HAP-1 (cell line): ENCODE measurements at regions not wholly inside any gene's neighbourhood (a gene's known extent, or its start where the extent isn't known, plus 50 kb on each side); places are given as distances from the start of the nearest gene placed in this dataset.

ENCODE experiments used
- DNase-seq, 2 experiments: peaks; one replicate each; pipeline ENCODE4 v3.0.0-alpha.2; 2016 to 2020; ENCODE audit warnings: low spot score in 2 of 2
- H3K27me3 ChIP-seq: fragments of 250-450 bp; sonication (Bioruptor Pico); 2 replicates; pipeline ENCODE4 v1.5.1; 2020; ENCODE audit warnings: low read depth, mild to moderate bottlenecking, moderate library complexity
- H3K36me3 ChIP-seq: fragments of 250-450 bp; sonication (Bioruptor Pico); replicated peaks from 2 replicates; pipeline ENCODE4 v1.5.1; 2020; ENCODE audit warnings: mild to moderate bottlenecking
- H3K4me1 ChIP-seq: fragments of 250-450 bp; sonication (Bioruptor Pico); 2 replicates; pipeline ENCODE4 v1.5.1; 2020; ENCODE audit warnings: mild to moderate bottlenecking
- H3K4me3 ChIP-seq: fragments of 250-450 bp; sonication (Bioruptor Pico); 2 replicates; pipeline ENCODE4 v1.5.1; 2020; ENCODE audit warnings: mild to moderate bottlenecking, moderate library complexity
- H3K9me3 ChIP-seq: fragments of 250-450 bp; sonication (Bioruptor Pico); 2 replicates; pipeline ENCODE4 v1.5.1; 2020; ENCODE audit warnings: mild to moderate bottlenecking, moderate library complexity
- in situ Hi-C: fragments of 300-500 bp; cut with MboI; formaldehyde crosslinking; loops from 3 replicates; pipeline ENCODE4 v1.14.3; 2020; ENCODE audit warnings: low sequenced_read_pairs, inconsistent platforms, mixed read lengths

DNA sequence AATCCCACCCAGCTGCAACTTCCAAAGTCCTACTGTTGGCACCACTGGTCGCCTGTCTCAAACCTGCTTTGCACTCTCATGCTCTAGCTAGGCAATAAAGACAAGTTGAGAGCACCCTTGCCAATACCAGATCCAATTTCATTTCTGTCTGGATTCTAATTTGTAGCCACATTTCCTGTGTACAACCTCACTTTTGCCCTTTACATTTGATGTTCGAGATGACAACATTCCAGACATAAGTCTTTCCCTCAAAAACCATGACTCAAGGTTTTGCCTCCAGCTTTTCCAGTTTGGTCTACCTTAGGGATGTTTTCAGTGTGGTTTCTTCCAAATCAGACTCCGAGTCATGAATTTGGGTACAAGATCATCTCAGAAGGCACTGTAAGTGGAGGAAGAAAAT lies 309.0 kb downstream of the GPAM start:
- in situ Hi-C loops: no loop called here
- DNase-seq: no peak
- Histone ChIP-seq H3K9me3 (no peaks in the 10 kb centered on the region; the same call in 1 of the 2 replicates), H3K4me3 (no peak overlapping the region), H3K36me3 (no peaks in the 10 kb centered on the region), H3K4me1 (no peaks in the 10 kb centered on the region; the same call in 1 of the 2 replicates), H3K27me3 (no peaks in the 10 kb centered on the region)

DNA sequence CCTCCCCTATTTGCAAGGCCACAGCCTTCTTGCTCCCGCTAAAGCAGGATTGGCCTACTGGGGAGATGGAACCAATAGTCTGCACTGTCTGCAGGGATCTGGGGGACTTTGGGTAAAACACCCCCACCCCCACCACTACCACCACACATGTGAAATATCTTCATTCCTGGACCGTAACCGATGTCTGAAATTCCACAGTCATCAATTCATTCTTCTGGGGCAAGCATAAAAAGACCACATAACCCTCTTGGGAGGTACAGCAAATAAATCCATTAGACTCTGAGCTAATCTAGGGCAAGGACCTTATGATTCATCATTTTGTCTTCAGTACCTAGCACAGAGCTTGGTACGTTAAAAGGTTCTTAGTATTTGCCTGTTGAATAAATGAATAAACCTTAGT lies 307.8 kb downstream of the GPAM start:
- no peak for DNase-seq
- in situ Hi-C loops: no loop called here
- no peak overlapping the region for H3K4me3 ChIP-seq
- no peaks in the 10 kb centered on the region; the same call in 1 of the 2 replicates for H3K9me3 ChIP-seq
- H3K36me3 ChIP-seq: no peaks in the 10 kb centered on the region
- no peaks in the 10 kb centered on the region for H3K27me3 ChIP-seq
- H3K4me1 ChIP-seq: no peaks in the 10 kb centered on the region; the same call in 1 of the 2 replicates

DNA sequence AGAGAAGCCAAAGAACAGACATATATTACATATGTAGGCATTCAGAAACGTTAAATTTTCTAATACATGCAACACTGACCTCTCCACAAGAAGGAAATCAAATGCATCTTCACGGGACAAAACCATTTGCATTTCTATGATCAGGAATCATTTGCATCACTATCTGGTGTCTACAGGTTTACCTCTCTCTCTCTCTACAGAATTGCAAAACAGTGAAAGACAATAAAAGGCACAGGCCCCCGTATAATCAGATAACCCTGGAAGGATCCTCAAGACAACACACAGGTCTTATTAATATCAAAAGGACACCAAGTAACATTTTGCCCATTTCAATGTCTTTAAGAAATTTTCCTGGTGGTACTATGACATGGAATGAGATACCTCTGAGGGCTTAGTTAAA lies 306.3 kb downstream of the GPAM start:
- H3K36me3 ChIP-seq: no peaks in the 10 kb centered on the region
- no peaks in the 10 kb centered on the region for H3K27me3 ChIP-seq
- no peaks in the 10 kb centered on the region; the same call in 1 of the 2 replicates for H3K4me1 ChIP-seq
- H3K9me3 ChIP-seq: no peaks in the 10 kb centered on the region; the same call in 1 of the 2 replicates
- no peak overlapping the region for H3K4me3 ChIP-seq
- in situ Hi-C loops: no loop called here
- peak in 1 of 2 experiments; percentile 22 for DNase-seq

DNA sequence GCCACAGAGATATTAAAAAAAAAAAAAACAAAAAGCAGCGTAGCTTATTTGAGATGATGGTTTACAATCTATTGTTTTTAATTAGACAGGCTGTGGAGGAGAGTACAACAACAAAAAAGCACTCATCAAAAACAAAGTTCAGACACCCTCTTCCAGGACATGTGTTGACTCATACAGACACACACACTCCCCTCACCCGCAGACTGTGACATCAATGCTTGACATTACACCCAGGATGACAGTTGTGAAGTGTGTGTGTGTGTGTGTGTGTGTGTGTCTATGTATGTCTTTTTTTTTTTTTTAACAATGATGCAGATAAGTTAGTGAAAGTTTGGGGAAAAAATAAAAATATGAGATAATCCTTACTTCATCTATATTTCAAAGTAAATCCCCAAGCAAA lies 303.6 kb downstream of the GPAM start:
- in situ Hi-C loops: no loop called here
- Histone ChIP-seq H3K36me3 (no peaks in the 10 kb centered on the region), H3K27me3 (no peaks in the 10 kb centered on the region), H3K4me1 (no peaks in the 10 kb centered on the region; the same call in 1 of the 2 replicates), H3K4me3 (no peak overlapping the region), H3K9me3 (no peaks in the 10 kb centered on the region; the same call in 1 of the 2 replicates)
- no peak for DNase-seq

DNA sequence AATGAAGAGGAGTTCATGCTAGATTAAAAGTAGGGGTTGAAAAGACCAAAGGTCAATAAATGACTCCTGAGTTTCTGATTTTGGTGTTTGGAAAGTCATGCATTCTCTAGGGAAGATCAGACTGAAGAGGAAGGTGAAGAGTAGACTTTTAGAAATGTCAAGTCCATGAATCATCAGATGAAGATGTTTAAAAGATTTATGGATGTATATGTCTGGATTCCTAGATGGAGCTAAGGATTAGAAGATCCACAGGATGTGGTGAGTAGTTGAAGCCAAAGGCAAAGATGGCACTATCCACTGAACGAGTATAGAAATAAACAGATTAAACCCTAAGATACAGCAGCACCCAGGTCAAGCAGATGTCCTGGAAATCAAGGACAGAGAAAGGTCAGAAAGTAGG lies 298.5 kb downstream of the GPAM start:
- in situ Hi-C loops: no loop called here
- no peaks in the 10 kb centered on the region for H3K27me3 ChIP-seq
- no peaks in the 10 kb centered on the region for H3K4me1 ChIP-seq
- H3K36me3 ChIP-seq: no peaks in the 10 kb centered on the region
- no peak for DNase-seq
- no peak overlapping the region for H3K4me3 ChIP-seq
- H3K9me3 ChIP-seq: no peaks in the 10 kb centered on the region

DNA sequence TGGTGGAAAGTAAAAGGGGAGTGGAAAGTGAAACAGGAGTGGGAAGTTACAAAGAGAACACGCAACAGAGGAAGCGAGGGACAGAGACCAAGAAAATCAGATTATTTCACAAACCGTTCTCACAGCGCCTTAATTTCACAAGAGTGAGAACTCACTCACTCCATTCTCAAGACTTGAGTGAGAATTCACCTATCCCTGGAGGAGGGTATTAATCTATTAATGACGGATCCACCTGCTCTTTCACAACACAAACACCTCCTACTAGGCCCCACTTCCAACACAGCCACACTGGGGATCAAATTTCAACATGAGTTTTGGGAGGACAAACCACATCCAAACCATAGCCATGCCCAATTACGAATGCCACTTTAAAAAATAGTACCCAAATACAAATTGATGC lies 297.6 kb downstream of the GPAM start:
- Histone ChIP-seq H3K4me3 (no peak overlapping the region), H3K36me3 (no peaks in the 10 kb centered on the region), H3K27me3 (no peaks in the 10 kb centered on the region), H3K4me1 (no peaks in the 10 kb centered on the region), H3K9me3 (no peaks in the 10 kb centered on the region)
- DNase-seq: no peak
- in situ Hi-C loops: no loop called here

DNA sequence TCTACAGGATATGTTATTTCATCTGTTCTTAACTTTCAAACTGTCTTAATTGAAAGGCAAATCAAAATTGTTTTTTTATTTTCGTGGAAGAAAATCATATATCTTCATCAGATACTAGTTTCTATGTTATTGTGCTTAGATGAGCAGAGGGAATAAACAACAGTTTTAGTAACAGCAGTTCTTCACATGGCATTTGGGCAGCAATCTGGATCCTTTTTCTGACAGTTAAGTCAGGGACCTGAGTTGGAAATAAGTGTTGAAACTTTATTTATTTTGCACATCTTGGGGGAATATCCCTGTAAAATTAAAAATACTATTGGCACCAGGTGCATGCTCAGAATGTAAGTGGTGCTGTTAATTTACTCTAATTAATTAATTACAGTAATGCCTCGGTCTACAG lies 296.3 kb downstream of the GPAM start:
- in situ Hi-C loops: no loop called here

DNA sequence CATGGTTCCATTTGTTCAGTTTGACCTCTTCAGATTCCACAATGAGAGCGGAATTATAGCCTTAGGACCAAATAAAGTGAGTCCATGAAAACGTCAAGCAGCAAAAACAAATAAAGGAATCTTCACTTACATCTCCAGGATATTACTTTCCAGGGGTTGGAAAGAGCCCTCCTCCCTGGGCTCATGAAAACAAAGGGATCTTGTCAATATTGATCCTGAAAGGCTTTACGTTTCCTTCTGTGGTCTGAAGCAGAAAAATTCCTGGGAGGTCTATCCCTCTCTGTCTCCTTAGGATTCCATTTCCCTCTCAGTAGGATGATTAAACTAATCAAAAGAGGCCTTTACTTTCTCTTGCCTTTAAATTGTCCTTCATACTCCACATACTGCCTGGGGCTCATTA lies 293.5 kb downstream of the GPAM start:
- Histone ChIP-seq H3K36me3 (no peaks in the 10 kb centered on the region), H3K9me3 (no peaks in the 10 kb centered on the region), H3K27me3 (no peaks in the 10 kb centered on the region), H3K4me3 (no peak overlapping the region), H3K4me1 (no peaks in the 10 kb centered on the region)
- no peak for DNase-seq
- in situ Hi-C loops: no loop called here

More for the DNA sequence above, 296.3 kb downstream of the GPAM start:
- no peaks in the 10 kb centered on the region for H3K9me3 ChIP-seq
- H3K4me1 ChIP-seq: no peaks in the 10 kb centered on the region
- H3K4me3 ChIP-seq: no peak overlapping the region
- no peaks in the 10 kb centered on the region for H3K36me3 ChIP-seq
- no peaks in the 10 kb centered on the region for H3K27me3 ChIP-seq
- no peak for DNase-seq

DNA sequence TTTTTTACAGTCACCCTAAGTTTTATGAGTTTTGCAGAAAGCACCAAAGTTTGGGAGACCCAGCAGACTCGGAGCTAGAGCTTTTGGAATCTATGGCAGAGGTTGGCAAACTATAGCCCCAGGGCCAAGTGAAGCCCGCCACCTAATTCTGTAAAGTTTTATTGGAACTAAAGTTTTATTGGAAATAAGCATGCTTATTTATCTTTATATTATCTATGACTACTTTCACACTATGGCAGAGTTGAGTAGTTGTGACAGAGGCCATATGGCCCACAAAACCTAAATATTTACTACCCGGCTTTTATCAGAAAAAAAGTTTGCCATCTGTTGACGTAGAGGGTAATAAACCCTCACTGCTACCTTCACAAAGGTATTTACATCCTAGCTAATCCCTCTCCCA lies 267.6 kb downstream of the GPAM start:
- no peak for DNase-seq
- Histone ChIP-seq H3K4me1 (no peaks in the 10 kb centered on the region; the same call in 1 of the 2 replicates), H3K27me3 (no peaks in the 10 kb centered on the region), H3K36me3 (no peaks in the 10 kb centered on the region), H3K9me3 (no peaks in the 10 kb centered on the region), H3K4me3 (no peak overlapping the region)
- in situ Hi-C loops: no loop called here

DNA sequence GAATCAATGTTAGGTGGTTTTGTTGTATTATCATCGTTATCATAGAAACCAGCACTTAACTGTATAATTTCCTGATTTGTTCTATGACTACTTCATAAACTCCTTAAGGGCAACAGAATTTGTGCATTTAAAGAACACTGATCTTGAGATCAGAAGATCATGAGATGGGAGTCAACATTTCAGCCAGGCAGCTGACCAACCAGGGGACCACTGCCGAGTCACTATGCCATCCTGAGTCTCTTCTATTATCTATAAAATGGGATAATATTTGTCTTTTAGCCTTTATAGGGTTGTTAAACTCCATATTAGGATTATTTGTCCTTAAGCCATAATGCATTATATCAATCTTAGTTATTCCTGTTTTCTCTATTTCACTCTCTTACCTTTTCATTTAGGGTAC lies 261.7 kb downstream of the GPAM start:
- H3K4me1 ChIP-seq: peaks cover 10% of the 10 kb centered on the region
- no peaks in the 10 kb centered on the region for H3K36me3 ChIP-seq
- H3K9me3 ChIP-seq: no peaks in the 10 kb centered on the region
- in situ Hi-C loops: no loop called here
- no peaks in the 10 kb centered on the region for H3K27me3 ChIP-seq
- DNase-seq: no peak
- H3K4me3 ChIP-seq: no peak overlapping the region

DNA sequence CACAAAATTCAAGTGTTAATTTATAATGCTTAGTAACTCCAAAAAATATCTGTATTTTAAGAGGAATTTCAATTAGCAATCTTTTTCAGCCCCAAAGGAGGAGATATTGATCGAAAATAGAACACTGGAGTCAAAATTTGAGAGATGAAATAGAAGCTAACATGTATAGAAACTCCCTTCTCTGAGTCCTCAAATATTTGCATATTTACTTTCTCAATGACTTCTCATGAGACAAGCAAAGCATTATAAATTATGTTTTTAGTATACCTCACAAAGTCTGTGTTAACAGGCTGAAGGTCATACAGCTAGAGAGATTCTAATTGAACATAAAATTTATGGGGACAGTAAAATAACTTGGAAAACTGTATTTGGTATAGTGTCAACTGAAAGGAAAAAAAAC lies 260.5 kb downstream of the GPAM start:
- Histone ChIP-seq H3K4me1 (peaks cover 10% of the 10 kb centered on the region), H3K4me3 (no peak overlapping the region), H3K9me3 (no peaks in the 10 kb centered on the region), H3K36me3 (no peaks in the 10 kb centered on the region), H3K27me3 (no peaks in the 10 kb centered on the region)
- DNase-seq: no peak
- in situ Hi-C loops: no loop called here

DNA sequence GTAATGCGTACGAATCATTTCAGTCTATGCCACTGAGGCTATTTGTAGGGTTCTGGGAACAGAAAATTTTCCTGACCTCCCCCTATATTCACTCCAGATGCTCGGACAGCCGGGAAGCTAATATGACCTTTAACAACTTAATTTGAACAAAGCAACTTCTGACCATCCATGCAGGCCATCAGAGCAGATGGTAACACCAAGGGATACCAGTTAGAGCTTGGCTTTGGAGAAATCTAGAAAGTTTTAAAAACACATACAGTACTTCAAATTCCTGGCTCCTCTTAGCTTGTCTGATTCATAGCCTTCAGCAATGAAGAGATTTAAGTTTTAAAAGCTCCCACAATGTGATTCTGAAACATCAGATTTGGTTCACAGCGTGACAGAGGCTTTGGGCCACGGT lies 257.3 kb downstream of the GPAM start:
- in situ Hi-C loops: no loop called here
- Histone ChIP-seq H3K4me3 (no peak overlapping the region), H3K4me1 (peaks cover 10% of the 10 kb centered on the region), H3K9me3 (no peaks in the 10 kb centered on the region), H3K36me3 (no peaks in the 10 kb centered on the region), H3K27me3 (no peaks in the 10 kb centered on the region)
- no peak for DNase-seq

DNA sequence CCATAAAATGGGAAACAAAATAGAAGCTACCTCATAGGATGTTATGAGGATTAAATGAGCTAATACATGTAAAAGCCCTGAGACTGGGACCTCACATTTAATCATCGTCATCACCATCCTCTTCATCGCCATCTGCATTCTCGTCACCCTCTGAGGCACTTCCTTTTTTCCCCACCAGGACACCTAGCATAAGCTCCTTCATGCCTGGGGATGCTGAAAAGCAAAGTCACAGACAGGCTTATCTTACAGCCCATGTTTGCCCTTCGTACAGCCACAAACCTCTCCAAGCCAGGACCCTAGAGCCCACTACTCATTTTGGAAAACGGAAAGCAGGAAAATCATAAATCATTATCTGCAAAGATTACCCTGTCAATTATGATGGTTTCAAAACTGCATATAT lies 249.6 kb downstream of the GPAM start:
- Histone ChIP-seq H3K27me3 (no peaks in the 10 kb centered on the region), H3K9me3 (no peaks in the 10 kb centered on the region), H3K4me1 (no peaks in the 10 kb centered on the region), H3K36me3 (no peaks in the 10 kb centered on the region), H3K4me3 (no peak overlapping the region)
- in situ Hi-C loops: no loop called here
- no peak for DNase-seq

DNA sequence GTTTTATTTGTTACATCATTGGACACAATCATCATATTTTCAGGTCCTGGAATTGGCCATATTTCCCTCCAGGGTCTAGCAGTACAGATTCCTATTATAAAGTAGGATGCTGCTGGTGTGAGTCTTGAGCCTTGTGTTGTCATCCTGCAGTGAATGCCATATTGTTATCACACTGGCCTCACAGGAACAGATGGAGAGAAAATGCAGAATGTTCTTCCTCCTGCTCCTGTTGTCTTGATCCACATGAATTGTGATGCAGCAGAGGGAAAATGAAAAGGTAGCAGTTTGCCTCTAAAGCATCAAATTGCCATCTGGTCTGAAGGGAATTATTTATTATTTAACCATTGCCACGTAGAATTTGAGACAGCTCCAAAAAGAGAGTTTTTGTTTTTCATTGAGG lies 248.6 kb downstream of the GPAM start:
- Histone ChIP-seq H3K36me3 (no peaks in the 10 kb centered on the region), H3K4me1 (no peaks in the 10 kb centered on the region), H3K4me3 (no peak overlapping the region), H3K9me3 (no peaks in the 10 kb centered on the region), H3K27me3 (no peaks in the 10 kb centered on the region)
- in situ Hi-C loops: no loop called here
- DNase-seq: no peak

DNA sequence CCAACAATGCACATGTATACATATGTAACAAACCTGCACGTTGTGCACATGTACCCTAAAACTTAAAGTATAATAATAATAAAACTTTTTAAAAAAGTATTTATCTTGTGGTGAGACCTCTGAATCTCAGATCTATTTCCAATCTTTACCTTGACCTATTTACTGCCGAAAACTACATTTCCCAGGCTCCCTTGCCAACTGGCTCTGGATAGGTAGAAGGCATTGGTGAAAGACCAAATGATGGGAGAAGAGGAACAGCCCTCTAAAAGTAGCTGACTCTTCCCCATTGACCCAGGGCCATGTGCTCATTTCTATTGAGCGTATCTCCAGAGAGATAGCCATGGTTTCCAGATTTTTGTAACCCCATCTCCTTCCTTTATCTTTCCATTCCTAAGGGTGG lies 247.4 kb downstream of the GPAM start:
- Histone ChIP-seq H3K4me1 (no peaks in the 10 kb centered on the region), H3K36me3 (no peaks in the 10 kb centered on the region), H3K27me3 (no peaks in the 10 kb centered on the region), H3K4me3 (no peak overlapping the region), H3K9me3 (no peaks in the 10 kb centered on the region)
- DNase-seq: no peak
- in situ Hi-C loops: no loop called here
